Lung (tissue), 11 donors: ENCODE measurements at regions not wholly inside any gene's neighbourhood (a gene's known extent, or its start where the extent isn't known, plus 50 kb on each side); places are given as distances from the start of the nearest gene placed in this dataset.

Experiments used
- ATAC-seq: fragments of 200-7000 bp; cut with Tn5 transposase; one replicate; pipeline ENCODE4 v1.9.1; 2020; ENCODE audit warnings: moderate number of reproducible peaks; ENCODE audit not compliant: insufficient read depth, low FRiP score
- DNase-seq, 3 donors: peaks; one replicate each; pipeline ENCODE4 v3.0.0-alpha.2; 2013 to 2017
- H3K27ac ChIP-seq, 2 donors: one replicate each; pipeline ENCODE4 v1.5.1; 2013; ENCODE audit warnings: mild to moderate bottlenecking in 2 of 2, moderate library complexity in 2 of 2, control low read depth in 1 of 2, inconsistent platforms in 1 of 2, low read depth in 1 of 2, low read length in 1 of 2
- H3K27me3 ChIP-seq, 3 donors: one replicate each; pipeline ENCODE4 v1.5.1; 2013; ENCODE audit warnings: low read length in 2 of 3; ENCODE audit not compliant: control insufficient read depth in 3 of 3, insufficient read depth in 3 of 3
- H3K36me3 ChIP-seq, 4 donors: one replicate each; pipeline ENCODE4 v1.5.1; 2013; ENCODE audit warnings: low read length in 4 of 4, mild to moderate bottlenecking in 1 of 4, moderate library complexity in 1 of 4; ENCODE audit not compliant: control insufficient read depth in 4 of 4, insufficient read depth in 4 of 4
- H3K4me1 ChIP-seq, 5 donors: one replicate each; pipeline ENCODE4 v1.5.1; 2013; ENCODE audit warnings: low read length in 5 of 5, mild to moderate bottlenecking in 2 of 5, moderate library complexity in 1 of 5; ENCODE audit not compliant: control insufficient read depth in 5 of 5, insufficient read depth in 5 of 5
- H3K4me3 ChIP-seq: one replicate; pipeline ENCODE4 v1.5.1; 2013; ENCODE audit warnings: mild to moderate bottlenecking, control low read depth, moderate library complexity
- H3K9ac ChIP-seq, 2 donors: one replicate each; pipeline ENCODE4 v1.5.1; 2013; ENCODE audit warnings: low read length in 2 of 2, control low read depth in 1 of 2; ENCODE audit not compliant: insufficient read depth in 1 of 2
- H3K9me3 ChIP-seq, 4 donors: one replicate each; pipeline ENCODE4 v1.5.1; 2013; ENCODE audit warnings: low read length in 3 of 4, mild to moderate bottlenecking in 1 of 4, moderate library complexity in 1 of 4; ENCODE audit not compliant: control insufficient read depth in 4 of 4, insufficient read depth in 3 of 4
- CTCF ChIP-seq: IDR thresholded peaks from 2 replicates; pipeline ENCODE4 v1.5.1; 2012; ENCODE audit warnings: mild to moderate bottlenecking; ENCODE audit errors: control extremely low read depth, extremely low read depth
- WGBS, 2 donors: extraction: QIAGEN DNeasy Blood & Tissue Kit; methylation state at CpG; one replicate each; pipeline ENCODE4 v1.1.7; 2013; 5-methylcytosine and 5-hydroxymethylcytosine counted together
- donor health status: control.
- donor health status: control.
- donor health status: Bipolar disorder and iron deficiency.
- donor health status: healthy.
- donor health status: DM: yes; HTN: yes; CAD: no.

- no peak for TF ChIP-seq CTCF
- no peak for DNase-seq
- H3K27ac ChIP-seq, result no peak overlapping the region
- H3K4me1 ChIP-seq, result peaks cover 0 to 3% (median 0%) of the 10 kb centered on the region in 5 donors
- H3K27me3 ChIP-seq, result no peaks in the 10 kb centered on the region
- ATAC-seq, result no peak
- no peak overlapping the region for H3K4me3 ChIP-seq
- H3K36me3 ChIP-seq, result no peaks in the 10 kb centered on the region
- H3K9me3 ChIP-seq, result no peaks in the 10 kb centered on the region
- H3K9ac ChIP-seq, result no peak overlapping the region
- 64 to 70% methylated on average over 9 of the region's 9 CpGs for WGBS, 2 donors
These were observed 129.7 kb upstream of the PHACTR1 start for GRCh38 chr6:12586721-12587480.

DNA sequence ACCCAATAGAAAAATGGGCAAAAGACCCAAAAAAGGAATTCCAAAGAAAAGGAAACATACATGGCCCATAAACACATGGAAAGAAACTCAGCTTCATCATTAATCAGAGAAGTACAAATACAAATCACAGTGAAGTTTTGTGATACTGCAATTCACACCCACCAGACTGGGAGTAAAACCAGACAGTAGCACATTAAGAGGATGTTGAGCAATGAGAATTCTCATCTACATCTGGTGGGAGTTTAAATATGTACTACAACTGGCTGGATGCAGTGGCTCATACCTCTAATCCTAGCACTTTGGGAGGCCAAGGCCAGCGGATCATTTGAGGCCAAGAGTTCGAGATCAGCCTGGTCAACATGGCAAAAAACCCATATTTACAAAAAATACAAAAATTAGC, 125.7 kb upstream of the PHACTR1 start:
- no peak for TF ChIP-seq CTCF
- 95 to 96% methylated on average over 2 of the region's 2 CpGs for WGBS, 2 donors
- DNase-seq (no peak), ATAC-seq (no peak)
- no peaks in the 10 kb centered on the region for H3K27me3 ChIP-seq
- H3K4me3 ChIP-seq, result no peak overlapping the region
- peaks cover 0 to 2% (median 0%) of the 10 kb centered on the region in 5 donors for H3K4me1 ChIP-seq
- no peak overlapping the region for H3K9ac ChIP-seq
- no peaks in the 10 kb centered on the region for H3K36me3 ChIP-seq
- no peak overlapping the region for H3K27ac ChIP-seq
- no peaks in the 10 kb centered on the region for H3K9me3 ChIP-seq

DNA sequence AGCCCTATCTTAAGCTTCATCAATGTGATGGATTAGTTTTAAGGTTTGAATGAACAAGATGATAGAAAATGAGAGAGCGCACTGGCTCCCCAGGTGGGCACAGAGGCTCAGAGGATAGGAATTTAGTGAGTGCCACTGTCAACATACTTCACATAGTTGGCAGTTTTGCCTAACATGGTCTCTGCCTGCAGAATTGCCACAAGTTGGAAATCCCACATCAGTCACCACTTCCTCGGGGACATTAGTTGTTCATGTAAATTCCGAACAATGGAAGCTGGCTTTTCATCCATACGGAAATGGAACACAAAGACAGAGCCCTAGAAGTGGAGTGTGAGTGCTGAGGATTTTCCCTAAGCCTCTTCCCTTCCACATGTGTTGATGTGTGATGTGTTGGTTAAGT, 123.9 kb upstream of the PHACTR1 start:
- DNase-seq (peak in 2 of 3 donors; percentile 20 to 48), ATAC-seq (peak; percentile 28)
- H3K4me1 ChIP-seq, result peaks cover 0 to 2% (median 0%) of the 10 kb centered on the region in 5 donors
- no peaks in the 10 kb centered on the region for H3K27me3 ChIP-seq
- peak overlapping the region in 1 of 2 donors; percentile 52 for H3K27ac ChIP-seq
- no peak overlapping the region for H3K9ac ChIP-seq
- no peaks in the 10 kb centered on the region for H3K36me3 ChIP-seq
- 57 to 69% methylated on average over 4 of the region's 4 CpGs for WGBS, 2 donors
- TF ChIP-seq CTCF, result no peak
- H3K4me3 ChIP-seq, result no peak overlapping the region
- H3K9me3 ChIP-seq, result no peaks in the 10 kb centered on the region
